ENCODE measurements at regions not wholly inside any gene's neighbourhood (a gene's known extent, or its start where the extent isn't known, plus 50 kb on each side); places are given as distances from the start of the nearest gene placed in this dataset.

DNA sequence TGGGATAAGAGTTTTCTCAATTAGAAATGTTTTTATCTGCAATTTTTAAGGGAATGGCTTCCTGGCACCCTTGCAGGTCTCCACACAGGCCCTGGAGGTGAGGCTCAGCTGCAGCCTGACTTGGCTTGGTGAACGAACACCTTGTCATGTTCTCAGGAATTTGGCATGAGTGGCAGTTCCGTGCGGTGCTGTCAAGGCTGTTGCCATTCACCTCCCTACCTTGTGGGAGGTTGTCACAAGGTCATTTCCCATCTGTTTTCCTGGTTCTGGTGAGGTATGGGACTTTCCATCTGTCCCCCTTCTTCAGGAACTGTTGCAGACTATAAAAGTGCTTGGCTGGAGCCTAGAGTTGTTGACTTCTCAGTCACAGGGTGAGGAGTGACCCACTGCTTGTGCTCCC is 82.9 kb downstream of the ELOVL4 start:
- no peak for DNase-seq

DNA sequence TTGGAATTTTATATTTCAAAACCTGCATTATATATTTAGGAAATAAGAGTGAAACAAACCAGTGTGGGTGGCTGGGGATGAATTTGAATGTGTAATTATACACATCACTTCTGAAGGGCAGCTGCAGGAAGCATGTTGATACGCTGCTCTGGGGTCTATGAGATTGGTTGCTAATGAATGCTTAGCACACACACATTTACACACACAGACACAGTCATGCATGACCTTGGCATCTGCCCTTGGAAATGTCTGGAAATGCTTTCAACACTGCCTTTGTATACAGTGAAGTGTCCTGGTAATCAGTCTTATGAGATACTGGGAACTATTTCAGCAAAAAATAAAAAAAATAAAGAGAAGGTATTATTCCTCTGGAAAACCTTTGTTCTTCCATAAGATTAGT is 83.4 kb downstream of the ELOVL4 start:
- no peak for DNase-seq

DNA sequence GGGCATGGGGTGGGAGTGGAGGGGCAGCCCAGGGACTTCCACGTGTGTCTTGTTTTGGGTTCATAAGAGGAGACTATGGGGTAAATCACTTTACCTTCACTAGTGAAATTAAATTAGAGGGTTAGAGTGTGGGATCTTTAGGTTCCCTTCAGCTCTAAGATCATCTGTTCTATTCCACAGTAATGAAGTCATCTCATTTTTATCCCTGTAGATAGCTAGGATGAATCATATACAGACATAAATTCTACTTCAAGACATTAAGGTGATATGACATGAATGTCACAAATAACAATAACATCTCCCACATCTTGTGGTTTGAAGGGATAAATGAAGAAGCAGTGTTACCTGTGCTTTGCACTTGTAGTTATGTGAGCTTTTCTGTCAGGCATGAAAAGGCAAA is 83.8 kb downstream of the ELOVL4 start:
- DNase-seq, result no peak

DNA sequence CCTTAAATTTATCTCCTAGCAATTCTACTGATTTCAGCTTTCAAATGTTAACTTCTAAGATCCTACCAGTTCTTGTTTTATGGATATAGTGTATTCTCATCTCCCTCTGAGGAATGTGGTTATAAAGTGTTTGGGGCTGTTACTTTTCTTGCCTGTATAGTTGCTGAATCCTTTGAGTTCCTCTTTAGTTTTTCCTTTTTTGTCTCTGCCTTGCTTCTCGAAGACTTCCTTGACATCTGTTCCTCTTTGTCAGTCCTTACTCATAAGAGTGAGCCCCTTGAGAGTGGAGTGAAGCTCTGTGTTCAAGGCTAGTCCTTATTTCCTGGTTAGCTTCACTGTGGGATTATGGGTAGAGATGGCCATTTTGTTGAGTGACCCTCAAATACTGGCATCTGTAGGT is 84.6 kb downstream of the ELOVL4 start:
- DNase-seq, result no peak

DNA sequence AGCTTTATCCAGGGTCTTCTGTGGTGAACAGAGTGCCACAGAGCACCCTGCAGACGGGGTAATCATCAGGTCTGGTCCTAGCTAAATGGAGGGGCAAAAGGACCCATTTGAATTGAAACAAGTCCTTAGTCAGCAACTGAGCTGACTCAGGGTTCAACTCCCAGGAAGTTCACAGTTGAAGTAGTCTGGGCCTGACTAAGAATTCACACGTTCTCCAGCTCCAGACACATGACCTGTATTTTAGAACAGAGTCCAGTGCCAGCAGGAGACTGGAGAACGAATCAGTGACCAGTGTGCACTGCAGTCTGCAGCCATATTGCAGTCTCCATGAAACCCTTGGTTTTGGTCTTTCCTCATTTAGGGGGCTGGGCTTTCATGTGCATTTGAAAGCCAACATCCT is 85.2 kb downstream of the ELOVL4 start:
- DNase-seq, result no peak

DNA sequence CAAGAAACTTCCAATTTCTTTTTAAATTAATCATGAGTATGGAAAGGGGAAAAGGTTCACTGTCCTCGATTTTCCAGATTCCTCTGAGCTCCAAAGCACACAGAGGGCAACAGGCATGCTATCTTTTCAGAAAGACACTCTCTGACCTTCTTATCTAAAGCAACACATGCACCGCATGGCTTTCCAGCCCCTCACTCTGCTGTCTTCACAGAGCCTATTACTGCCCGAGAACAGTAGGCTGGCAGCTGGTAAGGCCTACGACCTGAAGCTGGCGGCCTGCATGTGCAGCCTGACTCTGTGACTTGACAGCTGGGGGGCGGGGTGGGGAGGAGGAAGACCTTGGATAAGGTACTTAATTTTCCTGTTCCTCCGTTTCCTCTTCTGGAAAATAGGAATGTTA is 86.3 kb downstream of the ELOVL4 start:
- no peak for DNase-seq

DNA sequence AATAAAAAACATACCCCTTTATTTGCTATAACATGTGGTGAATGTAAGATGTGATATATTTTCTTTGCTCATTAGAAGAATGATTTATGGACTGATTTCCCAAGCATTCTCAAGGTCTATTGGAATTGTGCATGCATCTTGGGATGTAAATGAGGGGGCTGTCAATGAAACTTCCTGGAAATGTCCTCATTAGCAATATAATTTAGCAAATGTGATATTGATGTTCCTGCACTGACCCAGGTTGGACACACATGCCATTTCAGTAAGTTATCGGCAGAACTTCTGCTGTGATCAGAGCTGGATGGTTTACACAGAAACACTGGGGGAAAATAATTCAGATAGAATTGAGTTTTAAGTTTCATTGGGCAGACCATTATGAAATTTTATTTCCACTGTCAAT is 99.9 kb downstream of the ELOVL4 start:
- no peak for DNase-seq

DNA sequence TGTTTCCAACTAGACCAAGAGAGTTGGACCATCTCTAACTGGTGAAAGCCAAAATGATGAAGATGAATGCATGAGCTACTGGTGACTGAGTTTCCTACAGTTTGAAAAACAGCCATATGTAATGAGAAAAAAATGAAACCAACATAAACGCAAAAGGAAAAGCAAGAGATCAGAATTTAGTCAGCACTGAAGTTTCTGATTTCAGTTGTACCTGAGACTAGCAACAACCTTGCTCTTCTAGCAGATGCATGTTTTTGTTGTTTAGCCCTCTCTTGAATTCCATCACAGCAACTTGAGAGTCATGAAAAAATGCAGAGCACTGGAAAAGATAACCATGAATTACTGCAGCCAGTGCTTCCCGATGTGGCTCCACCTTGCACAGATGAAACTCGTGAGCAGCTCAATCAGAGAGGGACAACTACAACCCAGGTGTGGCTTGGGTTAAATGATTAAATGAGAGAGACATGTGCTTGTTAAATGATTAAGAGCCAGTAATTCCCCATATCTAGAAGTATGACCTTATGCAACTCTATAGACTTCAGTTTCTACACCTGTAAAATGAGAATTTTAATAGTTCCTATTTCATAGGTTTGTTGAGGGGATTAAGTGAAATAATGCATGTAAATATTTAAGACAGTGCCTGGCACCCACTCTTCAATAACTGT is 104.8 kb downstream of the ELOVL4 start:
- no peak for DNase-seq

DNA sequence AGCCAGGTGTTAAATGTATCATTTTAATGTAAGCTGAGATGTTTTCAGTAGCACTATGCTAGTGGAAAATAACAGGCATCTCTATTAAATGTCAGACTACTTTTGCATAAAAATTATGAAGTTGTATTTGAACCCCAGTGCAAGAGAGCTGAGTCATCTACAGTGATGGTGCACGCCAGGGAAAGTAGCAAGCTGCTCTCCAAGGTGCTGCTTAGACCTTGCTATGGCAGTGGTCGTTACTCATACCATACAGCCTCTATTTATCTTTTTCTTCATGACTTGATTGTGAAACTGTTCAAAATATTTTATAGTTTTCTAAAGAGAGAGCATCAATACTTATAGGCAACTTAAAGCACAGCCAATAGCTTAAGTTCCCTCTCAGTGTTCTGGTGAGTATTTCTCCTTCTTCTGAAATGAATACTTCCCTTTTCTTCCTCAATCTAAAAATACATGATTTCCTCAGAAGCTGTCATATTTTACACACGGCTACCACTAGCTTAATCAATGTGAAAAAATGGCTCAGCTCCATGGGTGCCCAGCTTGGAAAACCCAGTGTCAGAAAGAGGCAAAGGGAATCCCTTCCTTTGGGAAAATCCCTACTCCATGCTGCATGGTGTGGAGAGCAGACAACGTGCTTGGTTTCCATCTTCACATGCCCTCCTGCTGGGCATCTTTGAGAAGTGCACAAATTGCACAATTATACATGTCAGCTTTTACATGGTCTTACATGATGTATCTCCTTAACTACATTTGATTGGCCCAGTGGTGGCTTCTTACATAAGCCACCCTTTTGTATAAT is 105.6 kb downstream of the ELOVL4 start:
- no peak for DNase-seq

DNA sequence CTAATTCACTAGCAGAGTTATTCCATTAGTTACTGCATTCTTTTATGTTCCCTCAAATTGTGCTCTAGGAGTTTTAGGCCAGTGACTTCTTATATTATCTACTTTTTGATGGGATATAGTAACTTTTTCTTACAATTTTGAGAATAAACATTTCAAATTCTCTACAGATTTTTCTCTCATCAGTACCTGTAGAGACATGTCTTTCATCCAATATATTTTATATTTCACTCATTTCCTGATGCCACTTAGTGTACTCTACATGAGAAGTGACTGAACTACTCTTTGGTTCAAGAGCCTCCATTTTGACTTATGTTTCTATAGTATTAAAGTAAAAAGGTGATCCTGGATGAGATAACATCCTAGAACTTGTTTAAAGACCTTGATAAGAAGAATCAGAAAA is 108.5 kb downstream of the ELOVL4 start:
- no peak for DNase-seq

DNA sequence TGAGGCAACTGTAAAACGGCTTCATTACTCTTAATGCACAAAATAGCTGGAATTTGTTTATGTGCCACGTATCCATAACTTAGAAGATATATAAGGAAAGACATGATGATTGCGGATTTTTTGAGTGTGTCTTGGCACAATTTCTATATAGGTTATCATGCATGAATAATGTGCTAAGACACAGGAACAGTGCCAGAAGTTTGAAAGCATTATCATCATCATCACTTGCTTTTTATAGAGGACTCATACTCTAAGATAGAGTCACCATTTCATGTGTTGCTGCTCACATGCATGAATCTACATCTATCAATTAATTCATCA is 113.4 kb downstream of the ELOVL4 start:
- no peak for DNase-seq

DNA sequence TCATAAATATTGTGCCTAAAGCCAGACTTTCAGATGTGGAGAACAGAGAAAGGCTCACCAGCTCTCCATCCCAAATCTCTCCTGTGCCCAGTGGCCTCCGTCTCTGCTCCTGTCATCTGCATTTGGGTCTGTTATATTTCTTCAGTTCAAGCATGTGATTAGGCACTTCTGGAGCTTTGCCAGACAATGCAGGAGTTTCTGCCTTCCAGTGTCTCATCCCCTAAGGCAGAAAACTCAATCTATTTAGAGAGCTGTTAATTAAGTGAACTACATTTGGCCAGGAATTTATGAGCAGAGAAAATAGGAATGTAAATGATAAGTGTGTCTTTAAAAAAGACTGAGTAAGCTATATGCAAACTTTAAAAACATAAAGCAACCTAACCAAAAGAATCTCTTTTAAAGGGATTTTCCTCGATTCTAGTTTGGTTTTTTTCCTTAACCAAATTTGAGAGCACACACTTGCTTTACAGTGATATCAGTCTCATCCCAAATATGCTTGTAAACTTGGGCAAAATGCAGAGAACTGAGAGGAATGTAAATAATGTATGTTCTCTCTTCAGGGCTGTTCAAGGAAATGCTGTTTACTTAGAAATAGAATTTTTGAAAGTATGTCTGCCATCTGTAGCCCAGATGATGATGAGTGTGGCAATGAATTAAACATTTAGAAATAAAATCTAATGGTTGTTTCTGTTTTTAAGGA is 113.9 kb downstream of the ELOVL4 start:
- DNase-seq, result peak; percentile 32

DNA sequence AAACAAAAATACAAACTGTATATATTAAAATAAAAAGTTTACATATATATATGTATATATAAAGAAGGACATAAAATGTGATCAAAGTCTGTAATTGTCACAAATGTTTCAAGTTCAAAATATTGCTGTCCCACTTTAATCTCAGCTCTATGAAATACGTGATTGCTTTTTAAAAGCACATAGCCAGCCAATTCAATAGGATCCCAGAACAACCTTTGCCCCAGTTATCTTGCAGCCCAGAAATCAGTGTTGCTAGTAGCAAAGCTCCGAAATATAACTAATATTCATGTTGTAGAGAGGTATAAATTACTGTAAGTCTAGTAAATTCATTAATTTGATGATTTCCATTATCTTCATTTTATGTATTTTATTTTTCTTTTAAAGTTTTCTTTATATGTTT is 114.6 kb downstream of the ELOVL4 start:
- no peak for DNase-seq

DNA sequence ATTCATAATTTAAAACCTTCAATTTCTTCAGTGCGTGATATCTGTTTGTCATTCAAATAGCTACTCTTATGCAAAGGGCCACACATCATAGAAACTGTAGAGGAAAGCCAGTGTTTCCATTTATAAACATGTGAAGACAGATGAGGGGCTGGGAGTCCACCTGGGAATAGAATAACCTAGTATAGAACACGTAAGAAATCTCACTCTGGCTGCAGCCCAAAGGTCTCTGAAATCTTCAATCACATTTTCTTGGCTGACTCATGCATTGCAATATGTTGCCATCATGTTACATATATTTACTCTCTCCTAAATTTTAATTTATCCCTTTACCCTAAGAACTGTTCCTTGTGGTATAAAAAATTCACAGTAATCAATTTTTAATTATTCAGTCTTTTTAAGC is 123.2 kb downstream of the ELOVL4 start:
- no peak for DNase-seq

DNA sequence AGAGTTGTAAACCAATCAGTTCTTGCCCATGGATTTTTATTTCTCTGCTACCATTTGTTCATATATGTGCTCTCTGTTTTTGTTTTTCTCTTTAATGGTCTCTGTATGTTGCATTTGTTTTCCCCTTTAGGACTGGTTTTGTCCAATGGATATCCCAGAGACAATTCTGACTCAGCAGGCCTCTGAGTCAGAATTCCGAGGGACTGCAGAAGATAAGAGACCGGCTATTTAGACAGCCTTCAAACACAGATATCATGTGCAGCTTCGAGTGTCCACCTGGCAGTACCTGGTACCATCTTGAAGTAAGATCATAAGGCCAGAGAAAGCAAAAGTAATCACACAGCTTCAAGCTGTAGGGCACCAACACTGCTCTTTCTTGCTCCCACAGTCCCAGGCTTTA is 125.5 kb downstream of the ELOVL4 start:
- no peak for DNase-seq

DNA sequence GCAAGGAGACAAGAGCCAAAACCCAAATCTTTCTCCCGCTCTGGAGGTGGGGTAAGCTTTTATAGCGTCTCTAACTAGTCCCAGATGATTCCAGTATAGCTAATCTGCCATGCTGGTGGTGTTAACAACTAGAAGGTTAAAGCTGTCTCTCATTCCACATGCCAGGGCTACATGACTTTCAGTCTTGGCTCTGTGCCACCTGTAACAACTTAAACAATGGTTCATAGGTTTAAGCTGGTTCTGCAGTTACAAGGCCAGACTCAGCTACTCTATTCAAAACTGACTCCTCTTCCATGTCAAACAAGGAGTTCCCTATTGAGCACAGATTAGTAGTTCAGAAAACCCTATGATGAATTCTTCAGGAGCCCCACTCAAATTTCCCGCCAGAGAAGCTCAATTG is 128.9 kb downstream of the ELOVL4 start:
- DNase-seq, result no peak

DNA sequence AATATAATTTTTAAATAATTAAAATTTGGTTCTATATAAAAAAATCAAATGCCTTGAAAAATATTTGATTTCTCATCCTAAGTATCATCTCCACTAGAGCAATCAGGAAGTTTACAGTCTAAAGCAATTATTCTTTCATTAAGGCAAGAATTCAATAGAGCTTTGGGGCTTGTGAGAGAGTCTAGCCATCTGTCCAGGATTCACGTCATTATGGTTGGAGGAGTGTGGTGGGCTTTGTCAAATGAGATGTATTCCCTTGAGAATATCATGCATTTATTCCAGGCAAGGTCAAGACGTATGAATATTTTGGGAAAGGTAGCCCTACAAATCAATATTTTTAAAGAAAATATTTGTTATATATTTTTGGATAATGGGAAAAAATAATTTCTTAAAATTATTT is 132.4 kb downstream of the ELOVL4 start:
- DNase-seq, result no peak

DNA sequence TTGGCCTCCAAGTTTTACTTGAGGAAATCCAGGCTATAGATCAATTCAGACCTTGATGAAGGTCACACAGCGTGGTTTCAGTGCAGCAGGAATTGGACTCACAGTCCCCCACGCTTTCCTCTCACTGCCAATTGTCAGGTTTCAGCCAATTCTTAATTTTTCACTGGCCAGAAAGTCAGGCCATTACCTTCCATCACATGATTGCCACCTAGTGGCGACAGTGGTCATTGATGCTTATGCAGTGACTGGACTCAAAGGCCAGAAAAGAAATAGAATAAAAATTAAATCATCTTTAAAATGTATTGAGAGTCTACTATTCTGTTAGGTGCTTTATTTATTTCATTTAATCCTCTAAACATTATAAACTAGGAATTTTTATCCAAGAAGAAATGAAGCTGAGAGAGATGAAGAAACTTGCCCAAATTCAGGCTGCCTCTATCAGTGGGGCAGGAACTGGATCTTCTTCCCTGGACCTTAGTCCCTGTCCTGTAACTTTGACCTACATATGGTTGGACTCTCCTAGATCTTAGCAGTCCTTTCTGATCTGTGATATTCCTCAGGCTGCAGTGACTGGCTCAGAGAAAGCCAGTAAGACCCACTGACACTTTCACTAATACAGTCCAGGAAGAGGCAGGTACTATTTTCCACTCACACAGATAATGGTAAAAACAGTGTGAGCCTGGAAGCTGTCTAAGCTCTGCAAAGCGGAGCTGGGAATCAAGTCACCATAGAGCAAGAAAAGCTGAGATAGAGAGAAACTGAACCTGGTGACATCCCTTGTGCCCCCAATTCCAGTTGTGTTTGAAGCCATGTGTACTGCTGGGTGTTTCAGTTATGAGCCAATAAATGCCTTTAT is 133.3 kb downstream of the ELOVL4 start:
- DNase-seq, result peak; percentile 71

DNA sequence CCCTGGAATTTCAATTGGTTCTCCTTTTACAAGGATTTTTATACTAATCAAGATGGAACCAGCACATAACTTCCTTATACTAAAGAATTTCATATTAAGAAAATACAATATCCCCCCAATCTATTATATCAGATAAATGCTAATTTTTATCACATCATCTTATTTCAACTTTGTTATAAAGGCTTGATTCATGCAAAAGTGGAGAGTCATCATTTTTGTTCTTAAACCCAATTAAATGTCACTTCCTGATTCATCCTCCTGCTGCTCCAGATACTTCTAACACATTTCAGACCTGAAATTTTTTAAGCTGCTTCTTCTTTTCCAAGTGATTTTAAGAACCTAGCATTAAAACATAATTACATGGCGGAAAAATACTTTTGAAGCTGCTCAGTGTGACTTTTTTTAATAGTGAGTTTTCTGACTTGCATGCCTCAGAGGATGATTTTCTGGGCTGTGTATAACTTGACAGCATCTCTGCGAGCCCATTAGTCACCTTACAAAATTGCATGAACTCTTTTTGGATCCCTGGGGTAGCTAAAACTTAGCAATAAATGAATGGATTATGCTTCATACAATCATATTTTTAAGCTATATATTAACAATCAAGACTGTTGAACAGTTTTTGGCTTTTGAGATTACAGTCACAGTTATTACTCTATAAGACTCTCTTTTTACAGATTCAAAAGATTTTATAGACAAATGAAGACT is 134.1 kb downstream of the ELOVL4 start:
- DNase-seq, result no peak

DNA sequence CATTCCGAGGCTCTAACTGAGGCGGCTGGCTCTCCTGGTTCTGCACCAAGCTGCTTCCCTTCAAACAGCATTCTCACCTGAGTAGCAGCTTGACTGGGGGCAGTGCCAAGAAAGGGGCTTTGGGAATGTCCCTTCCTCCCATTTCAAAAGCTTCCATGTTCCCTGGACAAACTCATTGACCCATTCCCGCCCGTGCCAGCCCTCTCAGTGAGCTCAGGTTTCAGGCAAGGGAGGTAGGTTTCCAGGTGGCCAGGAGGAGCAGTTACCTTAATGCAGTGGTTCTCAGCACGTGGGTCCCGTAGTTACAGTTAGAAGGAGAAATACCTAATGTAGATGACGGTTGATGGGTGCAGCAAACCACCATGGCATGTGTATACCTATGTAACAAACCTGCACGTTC is 135.2 kb downstream of the ELOVL4 start:
- DNase-seq, result no peak

DNA sequence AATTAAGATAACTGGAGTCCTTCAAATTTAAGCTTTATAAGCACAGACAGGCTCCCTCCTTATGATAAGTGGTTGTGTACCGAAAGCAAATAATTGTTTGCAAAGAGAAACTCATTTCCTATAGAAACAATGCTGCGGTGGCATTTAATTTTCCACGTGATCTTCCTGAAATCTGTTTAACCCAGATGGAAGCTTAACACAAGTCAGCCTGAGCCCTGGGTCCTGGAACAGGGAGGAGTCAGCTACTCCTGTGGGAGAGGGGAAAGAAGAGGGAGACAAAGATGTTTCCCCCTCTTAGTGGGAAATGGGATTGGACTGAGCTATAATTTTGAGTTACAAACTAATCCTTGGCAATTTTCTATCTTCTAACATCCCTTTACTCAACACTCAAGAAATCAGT is 136.5 kb downstream of the ELOVL4 start:
- DNase-seq, result peak; percentile 62

DNA sequence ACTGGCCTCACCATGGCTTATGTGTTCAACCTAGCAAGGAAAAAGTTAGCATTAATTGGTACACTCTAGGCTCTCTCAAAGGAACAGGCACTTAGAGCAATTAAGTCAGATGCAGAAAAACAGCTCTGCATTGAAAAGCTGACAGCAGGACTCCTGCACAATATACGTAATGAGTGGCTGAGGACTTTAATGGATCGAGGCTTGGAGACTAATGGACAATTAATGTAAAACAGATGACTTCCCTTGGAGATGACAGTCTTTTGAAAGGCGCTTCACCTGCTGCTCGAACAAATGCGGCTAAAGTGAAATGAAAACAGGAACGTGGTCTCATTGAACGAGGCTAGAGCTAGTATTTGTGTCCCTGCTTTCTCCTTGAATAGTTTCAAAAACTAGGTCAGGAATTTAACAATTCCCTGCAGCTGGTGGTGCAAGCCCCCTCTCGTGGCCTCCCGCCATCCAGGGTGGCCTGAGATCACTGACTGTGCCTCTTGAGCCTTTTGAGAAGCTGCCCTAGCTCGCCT is 137.1 kb downstream of the ELOVL4 start:
- DNase-seq, result peak; percentile 93

DNA sequence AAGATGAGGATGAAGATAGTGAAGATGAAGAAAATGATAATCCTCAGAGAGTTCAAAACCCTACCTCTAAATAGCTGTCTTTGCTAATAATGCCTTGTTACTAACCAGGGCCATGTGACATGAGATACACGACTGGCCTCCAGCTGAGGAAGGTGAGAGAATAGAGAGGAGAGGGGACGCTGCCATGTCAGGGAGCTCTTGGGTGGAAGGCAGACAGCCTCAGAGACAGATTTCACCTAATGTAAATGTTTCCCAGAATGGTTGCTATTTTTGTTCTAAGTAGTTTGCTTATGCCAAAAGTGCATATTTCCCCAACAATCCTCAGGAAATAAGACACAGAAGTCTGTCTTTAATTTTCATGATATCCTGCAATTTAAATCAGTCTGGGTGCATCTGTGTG is 138.4 kb downstream of the ELOVL4 start:
- peak; percentile 24 for DNase-seq

All from COR-L47 (cell line).